Osteoblast (primary cell): ENCODE measurements at regions not wholly inside any gene's neighbourhood (a gene's known extent, or its start where the extent isn't known, plus 50 kb on each side); places are given as distances from the start of the nearest gene placed in this dataset.

Experiments
- DNase-seq: peaks from one replicate; pipeline ENCODE4 v3.0.0; 2011; ENCODE audit warnings: low spot score, mixed read lengths; ENCODE audit not compliant: insufficient read length; ENCODE audit errors: missing footprints
- H2AFZ ChIP-seq: 2 replicates; pipeline ENCODE4 v1.6.0; 2011; ENCODE audit warnings: mild to moderate bottlenecking, low read length
- H3K27ac ChIP-seq: 2 replicates; pipeline ENCODE4 v1.5.1; 2011; ENCODE audit warnings: mild to moderate bottlenecking, low read depth, low read length, moderate library complexity
- H3K27me3 ChIP-seq: 2 replicates; pipeline ENCODE4 v1.6.0; 2012; ENCODE audit warnings: mild to moderate bottlenecking, control low read depth, inconsistent platforms, low read length, moderate library complexity; ENCODE audit not compliant: insufficient read depth
- H3K36me3 ChIP-seq: 2 replicates; pipeline ENCODE4 v1.5.1; 2011; ENCODE audit warnings: mild to moderate bottlenecking, low read length, control low read depth, moderate library complexity; ENCODE audit not compliant: insufficient read depth
- H3K4me1 ChIP-seq: 2 replicates; pipeline ENCODE4 v1.5.1; 2011; ENCODE audit warnings: mild to moderate bottlenecking, low read length, control low read depth, moderate library complexity; ENCODE audit not compliant: insufficient read depth
- H3K4me2 ChIP-seq: 2 replicates; pipeline ENCODE4 v1.6.0; 2011; ENCODE audit warnings: mild to moderate bottlenecking, low read length; ENCODE audit not compliant: insufficient read depth
- H3K4me3 ChIP-seq: fragments of 200-600 bp; sonication (generic); 3 replicates; pipeline ENCODE4 v1.5.1; 2012; ENCODE audit warnings: mild to moderate bottlenecking, low read length, inconsistent platforms; ENCODE audit not compliant: insufficient read depth
- H3K79me2 ChIP-seq: 2 replicates; pipeline ENCODE4 v1.6.0; 2012; ENCODE audit warnings: mild to moderate bottlenecking, low read length, control low read depth, inconsistent platforms; ENCODE audit not compliant: insufficient read depth
- H3K9me3 ChIP-seq: 2 replicates; pipeline ENCODE4 v1.5.1; 2011; ENCODE audit warnings: low read depth, low read length, control low read depth
- H4K20me1 ChIP-seq: 2 replicates; pipeline ENCODE4 v1.6.0; 2012; ENCODE audit warnings: mild to moderate bottlenecking, low read length, control low read depth; ENCODE audit not compliant: insufficient read depth
- TF ChIP-seq, protein P1 (sequence below): IDR thresholded peaks from 2 replicates; pipeline ENCODE4 v1.5.1; 2011; ENCODE audit warnings: mild to moderate bottlenecking, low read depth, low read length, moderate library complexity; ENCODE audit errors: extremely low read depth

DNA sequence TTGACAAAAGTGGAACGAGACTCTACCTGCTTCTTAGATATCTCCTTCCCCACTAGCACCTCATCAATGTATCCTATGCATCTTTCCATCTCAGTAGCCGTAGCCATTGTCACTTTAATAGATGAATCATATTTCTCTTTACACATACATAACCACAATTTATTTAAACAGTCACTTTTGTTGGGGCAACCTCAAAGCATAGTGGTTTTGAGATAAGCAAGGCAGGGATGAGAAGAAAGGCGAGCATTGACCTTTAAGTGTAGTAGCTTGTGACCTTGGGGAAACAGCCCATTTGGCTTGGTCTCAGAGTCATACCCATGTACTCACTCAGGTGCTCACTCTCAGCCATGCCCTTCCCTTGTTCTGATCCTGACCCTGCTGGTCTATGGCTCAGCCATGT, 260.1 kb downstream of the C1orf94 start:
- H3K4me1 ChIP-seq, result no peaks in the 10 kb centered on the region
- TF ChIP-seq, protein P1, sequence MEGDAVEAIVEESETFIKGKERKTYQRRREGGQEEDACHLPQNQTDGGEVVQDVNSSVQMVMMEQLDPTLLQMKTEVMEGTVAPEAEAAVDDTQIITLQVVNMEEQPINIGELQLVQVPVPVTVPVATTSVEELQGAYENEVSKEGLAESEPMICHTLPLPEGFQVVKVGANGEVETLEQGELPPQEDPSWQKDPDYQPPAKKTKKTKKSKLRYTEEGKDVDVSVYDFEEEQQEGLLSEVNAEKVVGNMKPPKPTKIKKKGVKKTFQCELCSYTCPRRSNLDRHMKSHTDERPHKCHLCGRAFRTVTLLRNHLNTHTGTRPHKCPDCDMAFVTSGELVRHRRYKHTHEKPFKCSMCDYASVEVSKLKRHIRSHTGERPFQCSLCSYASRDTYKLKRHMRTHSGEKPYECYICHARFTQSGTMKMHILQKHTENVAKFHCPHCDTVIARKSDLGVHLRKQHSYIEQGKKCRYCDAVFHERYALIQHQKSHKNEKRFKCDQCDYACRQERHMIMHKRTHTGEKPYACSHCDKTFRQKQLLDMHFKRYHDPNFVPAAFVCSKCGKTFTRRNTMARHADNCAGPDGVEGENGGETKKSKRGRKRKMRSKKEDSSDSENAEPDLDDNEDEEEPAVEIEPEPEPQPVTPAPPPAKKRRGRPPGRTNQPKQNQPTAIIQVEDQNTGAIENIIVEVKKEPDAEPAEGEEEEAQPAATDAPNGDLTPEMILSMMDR, result no peak
- no peak overlapping the region for H3K4me3 ChIP-seq
- H3K79me2 ChIP-seq, result no peaks in the 10 kb centered on the region
- no peak overlapping the region for H2AFZ ChIP-seq
- no peak for DNase-seq
- H3K27ac ChIP-seq, result no peak overlapping the region
- no peaks in the 10 kb centered on the region for H3K36me3 ChIP-seq
- H3K27me3 ChIP-seq, result no peaks in the 10 kb centered on the region
- H3K4me2 ChIP-seq, result no peak overlapping the region
- H3K9me3 ChIP-seq, result no peaks in the 10 kb centered on the region
- H4K20me1 ChIP-seq, result no peaks in the 10 kb centered on the region

DNA sequence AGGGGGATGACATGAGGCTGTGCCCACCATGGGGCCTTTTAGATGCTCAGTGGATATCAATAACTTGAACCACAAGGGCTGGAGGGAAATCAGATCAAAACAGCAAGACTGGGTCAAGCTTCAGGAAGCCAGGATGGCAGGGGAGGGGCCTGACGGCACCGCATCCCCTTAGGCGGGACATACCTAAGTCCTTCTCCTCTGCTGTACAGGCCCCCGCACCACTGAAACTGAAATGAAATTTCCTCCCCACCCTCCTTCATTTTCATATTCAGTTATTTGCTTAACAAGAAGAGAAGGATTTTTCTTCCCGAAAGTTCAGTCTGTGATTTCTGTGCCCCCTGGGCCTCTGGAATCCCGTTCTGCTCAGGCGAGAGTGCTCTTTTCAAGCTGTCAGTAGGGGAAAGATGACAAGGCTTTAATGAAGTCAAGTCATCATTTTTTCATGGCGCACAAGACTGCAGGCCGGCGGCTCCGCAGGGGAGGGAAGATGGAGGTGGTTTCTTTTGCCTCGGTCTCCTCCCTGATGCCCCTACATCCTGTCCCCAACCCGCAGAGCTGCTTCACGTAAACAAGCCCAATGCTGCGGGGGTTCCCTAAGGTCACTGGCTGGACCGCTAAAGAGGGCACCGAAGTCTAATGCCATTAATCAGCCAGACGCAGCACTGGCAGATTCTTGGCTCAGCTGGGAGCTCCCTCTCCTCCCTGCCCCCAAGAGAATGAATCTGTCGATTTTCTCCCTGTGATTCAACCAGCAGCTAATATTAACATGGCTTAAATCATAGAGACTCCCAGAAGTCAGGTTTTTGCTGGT, 264.8 kb downstream of the C1orf94 start:
- H3K4me2 ChIP-seq, result no peak overlapping the region
- no peaks in the 10 kb centered on the region for H3K79me2 ChIP-seq
- H3K27ac ChIP-seq, result no peak overlapping the region
- no peak for DNase-seq
- no peak overlapping the region for H2AFZ ChIP-seq
- no peaks in the 10 kb centered on the region for H3K27me3 ChIP-seq
- H4K20me1 ChIP-seq, result no peaks in the 10 kb centered on the region
- TF ChIP-seq, protein P1, result no peak
- no peak overlapping the region for H3K4me3 ChIP-seq
- H3K9me3 ChIP-seq, result peaks cover 3% of the 10 kb centered on the region
- H3K36me3 ChIP-seq, result no peaks in the 10 kb centered on the region
- H3K4me1 ChIP-seq, result no peaks in the 10 kb centered on the region

- Histone ChIP-seq H3K27me3 (no peaks in the 10 kb centered on the region), H3K9me3 (peaks cover 3% of the 10 kb centered on the region), H3K4me2 (no peak overlapping the region), H3K79me2 (no peaks in the 10 kb centered on the region), H3K4me1 (no peaks in the 10 kb centered on the region), H3K27ac (no peak overlapping the region), H3K4me3 (no peak overlapping the region), H3K36me3 (no peaks in the 10 kb centered on the region), H2AFZ (no peak overlapping the region), H4K20me1 (no peaks in the 10 kb centered on the region)
- no peak for DNase-seq
- TF ChIP-seq, protein P1, result no peak
Observed at GRCh38 chr1:34444516-34444915, 267.8 kb downstream of the C1orf94 start.

DNA sequence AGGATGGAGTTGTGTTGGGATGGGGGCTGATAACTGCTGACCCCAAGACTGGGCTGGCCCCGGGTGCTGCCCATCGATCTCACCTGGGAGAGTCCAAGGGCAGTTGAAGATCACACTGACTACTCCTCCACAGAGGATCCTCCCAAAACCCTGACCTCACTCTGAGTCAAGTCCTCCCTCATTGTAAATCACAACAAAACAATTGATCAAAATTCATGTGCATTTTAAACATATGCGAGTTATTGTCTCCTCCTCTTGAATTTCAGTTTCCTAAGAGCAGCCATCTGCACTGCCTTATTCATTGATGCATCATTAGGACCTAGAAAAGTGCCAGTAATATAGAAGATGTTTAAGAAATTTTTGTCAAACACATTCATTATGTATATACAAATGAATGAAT, 273.6 kb downstream of the C1orf94 start:
- Histone ChIP-seq H3K4me3 (no peak overlapping the region), H3K4me2 (no peak overlapping the region), H2AFZ (no peak overlapping the region), H3K27me3 (no peaks in the 10 kb centered on the region), H4K20me1 (no peaks in the 10 kb centered on the region), H3K27ac (no peak overlapping the region), H3K36me3 (no peaks in the 10 kb centered on the region), H3K79me2 (no peaks in the 10 kb centered on the region), H3K4me1 (no peaks in the 10 kb centered on the region), H3K9me3 (no peaks in the 10 kb centered on the region)
- DNase-seq, result no peak
- TF ChIP-seq, protein P1, result no peak
